Urothelium cell line (cell line): ENCODE measurements at regions not wholly inside any gene's neighbourhood (a gene's known extent, or its start where the extent isn't known, plus 50 kb on each side); places are given as distances from the start of the nearest gene placed in this dataset.
A peak's percentile ranks its signal among the peaks of the same experiment; 100 is the strongest.

Source experiments
- DNase-seq: peaks from one replicate; pipeline ENCODE4 v3.0.0; 2011; ENCODE audit warnings: low spot score, mixed read lengths
- FAIRE-seq: peaks from 2 replicates; lab custom pipeline; 2011; peaks lifted over from hg19 to GRCh38; lab: Jason Lieb, UNC

GRCh38 chr6:170101281-170102035, 189.4 kb downstream of the DLL1 start:
- FAIRE-seq (no peak), DNase-seq (no peak)

- no peak for FAIRE-seq
- no peak for DNase-seq
Measured at GRCh38 chr6:170100046-170100445, 190.8 kb downstream of the DLL1 start.

DNA sequence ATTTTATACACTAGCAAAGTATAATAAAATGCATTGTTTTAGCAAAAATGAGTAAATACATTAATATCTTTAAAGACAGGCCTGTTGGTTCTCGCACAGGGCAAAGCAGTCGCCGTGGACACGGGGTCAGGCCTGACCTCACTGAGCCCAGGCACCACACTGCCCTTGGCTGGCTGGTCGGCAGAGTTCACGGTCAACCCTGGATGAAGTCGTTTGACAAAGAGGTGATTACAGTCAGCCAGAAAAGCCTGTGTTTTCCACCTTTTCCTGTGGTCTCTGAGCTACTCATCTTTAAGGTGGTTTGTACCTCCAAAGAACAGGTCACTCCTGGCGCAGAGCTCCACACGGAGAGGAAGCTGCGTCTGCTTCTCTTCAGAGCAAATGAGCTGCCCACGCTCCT, 191.5 kb downstream of the DLL1 start:
- DNase-seq (no peak), FAIRE-seq (no peak)

DNA sequence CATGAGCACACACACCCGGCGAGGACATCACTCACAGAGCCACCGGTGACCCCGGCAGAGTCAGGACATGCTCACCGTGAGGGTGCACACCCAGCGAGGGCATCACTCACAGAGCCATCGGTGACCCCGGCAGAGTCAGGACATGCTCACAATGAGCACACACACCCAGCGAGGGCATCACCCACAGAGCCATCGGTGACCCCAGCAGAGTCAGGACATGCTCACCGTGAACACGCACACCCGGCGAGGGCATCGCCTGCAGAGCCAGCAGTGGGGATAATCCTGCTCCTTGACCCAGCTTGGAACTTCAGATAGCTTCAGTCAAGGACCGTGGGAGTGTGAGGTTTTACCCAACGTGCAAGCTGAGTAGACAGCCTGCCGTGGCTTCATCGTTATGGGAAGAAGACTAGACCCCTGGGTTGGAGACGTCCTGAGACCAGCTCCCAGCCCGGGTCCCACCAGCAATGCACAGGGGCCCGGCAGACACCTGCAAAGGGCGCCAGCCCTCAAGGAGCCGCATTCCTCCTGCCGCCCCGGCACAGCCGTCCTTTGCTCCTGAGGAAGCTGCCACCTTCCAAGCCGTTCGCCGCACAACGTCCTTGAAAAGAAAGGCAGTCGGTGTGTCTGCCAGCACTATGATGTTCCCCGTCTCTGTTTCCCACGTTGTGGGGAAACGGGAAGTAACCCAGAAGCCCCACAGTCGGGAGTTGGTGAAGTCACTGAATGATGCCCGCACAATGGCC, 192.3 kb downstream of the DLL1 start:
- DNase-seq (no peak), FAIRE-seq (no peak)

DNA sequence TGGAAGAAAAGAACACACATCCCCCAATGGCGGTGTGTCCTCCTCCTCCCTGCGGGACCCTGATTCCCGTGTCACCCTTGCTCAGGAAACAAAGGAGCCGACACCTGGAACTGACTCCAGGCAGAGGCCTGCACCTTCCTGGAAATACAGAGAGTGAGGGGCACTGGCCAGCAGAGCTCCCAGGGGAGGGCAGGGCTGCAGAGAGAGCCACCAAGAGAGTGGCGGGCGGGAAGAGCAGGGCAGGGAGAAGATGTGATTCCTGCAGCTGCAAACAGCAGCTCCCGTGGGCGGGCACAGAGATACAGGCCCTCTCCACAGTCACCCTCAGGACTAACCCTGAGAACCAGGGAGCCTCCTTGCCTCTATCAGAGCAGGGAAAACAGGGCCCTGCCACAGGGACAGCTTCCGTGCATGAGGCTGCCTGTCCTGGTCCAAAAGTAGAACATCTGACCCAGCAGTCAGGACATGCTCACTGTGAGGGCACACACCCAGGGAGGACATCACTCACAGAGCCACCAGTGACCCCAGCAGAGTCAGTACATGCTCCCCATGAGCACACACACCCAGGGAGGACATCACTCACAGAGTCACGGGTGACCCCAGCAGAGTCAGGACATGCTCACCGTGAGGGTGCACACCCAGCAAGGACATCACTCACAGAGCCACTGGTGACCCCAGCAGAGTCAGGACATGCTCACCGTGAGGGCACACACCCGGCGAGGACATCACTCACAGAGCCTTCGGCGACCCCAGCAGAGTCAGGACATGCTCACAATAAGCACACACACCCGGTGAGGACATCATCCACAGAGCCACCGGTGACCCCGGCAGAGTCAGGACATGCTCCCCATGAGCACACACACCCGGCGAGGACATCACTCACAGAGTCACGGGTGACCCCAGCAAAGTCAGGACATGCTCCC, 193.1 kb downstream of the DLL1 start:
- no peak for FAIRE-seq
- no peak for DNase-seq

DNA sequence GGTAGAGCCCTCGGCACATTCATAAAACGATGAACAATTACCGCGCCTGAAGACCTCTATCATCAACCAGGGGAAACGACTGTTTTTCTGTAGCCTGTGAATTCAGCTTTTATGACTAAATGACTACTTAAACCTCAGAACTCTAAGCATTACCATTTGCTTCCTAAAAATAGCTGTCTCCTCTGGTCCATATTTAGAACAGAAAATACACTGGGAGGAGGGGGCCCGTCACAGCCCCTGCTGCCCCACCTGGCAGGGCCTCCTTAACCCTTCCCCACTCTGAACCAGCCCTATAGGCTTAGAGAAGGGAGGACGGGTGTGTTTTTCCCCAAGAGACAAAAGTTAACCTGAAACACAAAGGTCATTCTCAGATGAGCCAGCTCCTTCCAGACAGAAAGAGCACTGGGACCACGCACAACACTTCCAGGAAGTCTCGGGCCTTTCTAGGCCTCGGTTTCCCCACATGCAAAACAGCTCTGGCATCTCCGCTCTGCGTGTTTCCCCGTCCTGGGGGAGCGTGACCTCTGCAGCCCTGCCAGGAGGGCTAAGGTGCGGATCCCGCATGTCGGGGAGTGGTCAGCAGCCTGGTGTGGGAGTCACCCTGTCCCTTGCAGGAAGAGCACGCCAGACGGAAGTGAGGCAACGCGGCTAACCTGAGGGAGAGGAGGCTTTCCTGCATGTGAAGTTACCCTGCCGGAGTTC, 193.9 kb downstream of the DLL1 start:
- FAIRE-seq (no peak), DNase-seq (no peak)

DNA sequence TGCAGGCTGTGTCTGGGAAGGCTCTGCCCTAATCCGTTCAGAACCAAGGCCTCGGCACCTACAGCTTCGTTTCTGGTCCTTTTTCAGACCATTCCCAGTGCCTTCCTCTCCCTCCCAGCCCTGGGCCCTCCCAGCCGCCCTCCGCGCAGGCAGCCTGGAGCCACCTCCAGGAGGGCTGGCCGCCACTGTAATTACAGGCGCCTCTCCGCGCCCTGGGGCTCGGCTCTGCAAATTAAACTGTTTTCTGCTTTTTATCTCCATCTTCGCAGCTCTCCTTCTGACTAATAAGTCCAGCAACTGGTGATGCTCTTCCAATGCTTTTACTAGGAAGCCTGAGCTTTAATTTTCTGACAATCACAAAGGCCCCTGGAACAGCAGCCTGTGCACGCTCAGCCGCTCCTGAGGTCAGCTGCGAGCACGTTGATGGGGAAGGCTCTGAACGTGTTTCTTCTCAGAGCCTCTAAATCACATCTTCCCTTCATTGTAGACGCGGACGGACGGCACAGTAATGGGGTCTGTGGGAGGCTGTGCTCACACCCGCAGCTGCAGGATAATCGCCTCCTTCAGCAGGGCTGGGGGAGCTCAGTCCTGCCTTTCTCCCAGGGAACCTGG, 194.6 kb downstream of the DLL1 start:
- no peak for FAIRE-seq
- DNase-seq, result no peak

GRCh38 chr6:170095273-170095981, 195.5 kb downstream of the DLL1 start:
- FAIRE-seq (no peak), DNase-seq (no peak)

- no peak for FAIRE-seq
Measured at GRCh38 chr6:170094686-170095272, 196.1 kb downstream of the DLL1 start.

DNA sequence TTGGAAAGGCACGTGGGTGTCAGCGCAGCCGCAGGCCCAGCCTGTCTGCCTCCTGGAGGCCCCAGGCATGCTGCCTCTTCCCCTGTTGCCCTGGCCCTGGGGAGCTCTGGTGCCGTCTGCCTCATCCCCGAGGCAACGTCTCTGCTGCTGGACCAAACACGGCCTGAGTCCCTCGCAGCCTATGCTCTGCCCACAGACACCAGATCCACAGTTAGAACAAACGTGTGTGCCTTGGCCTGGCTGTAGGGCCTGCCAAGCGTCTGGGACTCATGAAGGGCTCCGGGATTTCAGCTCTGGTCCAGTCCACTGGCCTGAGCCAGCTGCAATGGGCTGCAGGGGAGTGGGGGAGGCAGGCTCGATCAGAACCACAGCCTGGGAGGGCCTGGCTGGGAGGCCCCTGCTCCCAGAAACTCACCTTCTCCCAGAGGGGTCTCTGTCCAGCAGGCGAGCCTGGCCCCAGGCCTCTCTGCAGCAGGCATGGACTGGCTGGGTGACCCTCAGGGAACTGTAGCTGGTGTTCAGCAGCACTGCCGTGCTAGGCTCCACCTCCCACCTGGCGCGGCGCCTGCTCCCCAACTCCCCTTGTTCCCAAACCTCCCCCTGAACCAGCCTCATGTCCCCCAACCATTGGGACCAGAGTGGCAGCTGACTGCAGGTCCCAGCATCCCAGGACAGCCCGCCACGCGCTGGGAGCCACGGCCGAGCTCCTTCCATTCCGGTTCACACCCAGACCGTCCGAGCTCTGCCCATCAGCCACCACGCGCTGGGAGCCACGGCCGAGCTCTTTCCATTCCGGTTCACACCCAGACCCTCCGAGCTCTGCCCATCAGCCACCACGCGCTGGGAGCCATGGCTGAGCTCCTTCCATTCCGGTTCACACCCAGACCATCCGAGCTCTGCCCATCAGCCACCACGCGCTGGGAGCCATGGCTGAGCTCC, 197.0 kb downstream of the DLL1 start:
- DNase-seq (no peak), FAIRE-seq (no peak)

More at GRCh38 chr6:170094686-170095272, 196.1 kb downstream of the DLL1 start:
- DNase-seq, result no peak

DNA sequence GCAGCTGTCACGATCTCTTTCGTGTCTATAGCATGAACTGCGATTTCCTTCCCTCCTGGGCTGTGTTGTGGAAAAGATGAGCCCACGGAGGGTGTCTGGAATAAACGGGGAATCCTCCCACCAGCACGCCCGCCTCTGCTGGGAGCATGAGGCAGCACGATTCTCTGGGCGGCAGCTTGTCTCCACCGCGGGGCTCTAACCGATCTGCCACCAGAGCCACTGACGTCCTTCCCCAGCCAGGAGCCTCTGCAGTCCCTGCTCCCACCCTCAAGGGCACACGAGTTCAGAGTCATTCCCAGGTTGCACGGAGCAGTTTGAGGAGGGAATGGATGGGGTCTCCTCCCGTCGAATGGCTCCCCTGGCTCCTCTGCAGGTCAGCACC, 197.6 kb downstream of the DLL1 start:
- DNase-seq (no peak), FAIRE-seq (no peak)

- FAIRE-seq (no peak), DNase-seq (no peak)
Measured at GRCh38 chr6:170092826-170093225, 198.1 kb downstream of the DLL1 start.

DNA sequence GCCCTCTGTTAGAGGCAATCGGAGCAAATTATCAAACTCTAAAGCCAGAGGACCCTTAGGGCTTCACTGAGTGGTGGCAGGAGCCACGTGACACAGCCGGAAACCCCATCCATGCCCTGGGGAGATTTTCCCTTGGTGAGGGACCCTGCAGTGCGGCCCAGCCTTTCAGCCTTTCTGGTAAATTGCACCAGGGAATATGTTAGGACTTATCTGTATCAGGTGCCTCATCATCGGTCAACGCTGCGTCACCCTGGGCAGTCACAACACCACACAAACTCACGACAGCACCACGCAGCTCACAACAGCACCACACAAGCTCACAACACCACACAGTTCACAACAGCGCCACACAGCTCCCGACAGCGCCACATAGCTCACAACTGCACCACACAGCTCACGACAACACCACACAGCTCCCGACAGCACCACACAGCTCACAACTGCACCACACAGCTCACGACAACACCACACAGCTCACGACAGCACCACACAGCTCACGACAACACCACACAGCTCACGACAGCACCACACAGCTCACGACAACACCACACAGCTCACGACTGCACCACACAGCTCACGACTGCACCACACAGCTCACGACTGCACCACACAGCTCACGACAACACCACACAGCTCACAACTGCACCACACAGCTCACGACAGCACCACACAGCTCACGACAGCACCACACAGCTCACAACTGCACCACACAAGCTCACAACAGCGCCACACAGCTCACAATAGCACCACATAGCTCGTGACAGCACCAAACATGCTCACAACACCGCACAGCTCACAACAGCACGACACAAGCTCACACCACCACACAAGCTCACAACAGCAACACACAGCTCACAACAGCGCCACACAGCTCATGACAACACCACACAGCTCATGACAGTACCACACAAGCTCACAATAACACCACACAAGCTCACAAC, 199.0 kb downstream of the DLL1 start:
- FAIRE-seq, result peak; percentile 98
- no peak for DNase-seq

DNA sequence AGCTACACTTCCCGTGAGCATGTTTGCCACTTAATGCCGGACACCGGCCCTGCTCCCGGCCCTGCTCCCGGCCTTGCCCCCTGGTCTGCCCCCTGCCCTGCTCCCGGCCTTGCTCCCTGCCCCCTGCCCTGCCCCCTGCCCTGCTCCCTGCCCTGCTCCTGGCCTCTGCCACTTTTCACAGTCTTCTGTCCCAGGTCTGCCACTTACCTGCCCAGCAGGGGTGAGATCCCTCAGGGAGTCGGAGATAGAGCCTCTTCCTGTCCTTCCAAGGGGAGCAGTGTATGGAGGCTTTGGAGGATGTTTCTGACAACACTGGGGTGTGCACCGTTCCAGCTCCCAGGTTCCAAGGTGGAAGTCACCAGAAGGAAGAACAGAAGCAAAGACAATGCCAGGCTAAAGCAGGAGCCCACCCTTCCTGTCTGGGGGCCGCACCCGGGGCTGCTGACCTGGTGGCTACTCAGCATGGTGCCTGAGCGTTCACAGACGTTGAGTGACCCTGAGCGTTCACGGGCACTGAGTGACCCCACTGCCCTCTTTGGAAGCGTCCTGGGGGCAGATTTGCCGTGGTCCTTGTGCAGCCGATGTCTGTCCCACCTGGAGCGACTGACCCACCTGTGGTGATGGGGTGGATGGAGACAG, 199.8 kb downstream of the DLL1 start:
- FAIRE-seq (no peak), DNase-seq (no peak)

- no peak for FAIRE-seq
- DNase-seq, result no peak
Measured at GRCh38 chr6:170090561-170090960, 200.3 kb downstream of the DLL1 start.

GRCh38 chr6:170089963-170090362, 200.9 kb downstream of the DLL1 start:
- FAIRE-seq (no peak), DNase-seq (no peak)

DNA sequence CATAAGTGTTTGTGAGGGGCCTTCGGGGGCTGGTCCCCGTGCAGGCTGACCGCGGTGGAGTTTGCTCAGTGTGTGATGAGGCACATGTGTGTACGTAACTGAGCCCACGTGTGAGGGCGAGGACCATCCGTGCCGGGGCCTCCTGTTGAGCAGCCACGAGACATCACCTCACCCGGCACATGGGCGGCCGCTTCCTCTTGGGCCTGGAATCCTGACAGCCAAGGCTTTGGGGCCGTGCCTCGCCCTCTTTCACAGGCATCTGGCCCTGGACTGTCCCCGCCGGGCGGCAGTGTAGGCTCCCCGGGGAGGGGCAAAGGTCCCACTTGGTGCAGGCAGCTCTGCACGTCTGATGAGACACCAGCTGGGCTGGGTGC, 202.3 kb downstream of the DLL1 start:
- peak; percentile 27 for DNase-seq
- FAIRE-seq, result no peak
